ENCODE measurements at regions not wholly inside any gene's neighbourhood (a gene's known extent, or its start where the extent isn't known, plus 50 kb on each side); places are given as distances from the start of the nearest gene placed in this dataset.
"Not testable (repeated sequence)": the region's sequence is repeated elsewhere in the genome, so short reads cannot be mapped to it uniquely, and the experiment has no call there.

GRCh38 chr3:170701696-170702678, 116.1 kb upstream of the SLC7A14 start:
- no peak for DNase-seq

GRCh38 chr3:170700054-170700404, 114.2 kb upstream of the SLC7A14 start:
- no peak for DNase-seq

- no peak for DNase-seq
Observed at GRCh38 chr3:170699158-170700053, 113.5 kb upstream of the SLC7A14 start.

DNA sequence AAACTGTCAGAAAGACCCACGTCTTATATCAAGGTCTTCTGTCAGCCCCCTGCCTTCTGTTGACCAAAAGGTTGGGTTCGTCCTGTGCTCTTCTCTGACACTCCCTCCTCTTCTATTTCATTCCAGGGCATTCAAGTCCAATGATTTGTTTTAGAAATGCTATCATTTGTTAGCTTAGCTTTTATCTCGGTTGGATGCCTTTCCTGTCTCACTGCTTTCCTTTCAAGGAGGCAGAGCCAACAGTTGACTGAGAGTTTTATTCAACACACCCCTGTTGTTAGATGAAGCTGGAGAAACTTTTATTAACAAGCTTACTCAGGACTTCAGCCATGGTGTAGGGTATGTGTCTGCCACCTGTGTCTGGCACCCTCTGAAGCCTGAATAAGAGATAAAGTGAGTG, 112.0 kb upstream of the SLC7A14 start:
- DNase-seq, result no peak

DNA sequence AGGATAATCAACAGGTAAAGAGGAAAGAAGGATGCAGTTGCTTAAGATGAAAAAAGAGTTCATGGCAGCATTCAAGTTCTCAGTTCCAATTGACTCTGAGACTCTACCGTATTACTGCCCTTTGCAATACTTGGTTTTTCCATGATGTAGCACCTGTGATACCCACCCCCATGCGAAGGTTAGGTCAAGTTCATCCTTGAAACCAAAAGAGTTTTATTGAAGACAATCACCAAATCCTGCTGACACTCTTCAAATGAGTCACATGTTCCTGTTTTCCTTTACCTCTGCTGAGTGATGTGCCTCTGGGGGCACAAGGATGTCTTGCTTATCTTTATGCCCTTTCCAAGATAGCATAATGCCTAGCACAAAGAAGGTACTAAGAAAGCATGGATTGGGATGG, 111.3 kb upstream of the SLC7A14 start:
- no peak for DNase-seq

DNA sequence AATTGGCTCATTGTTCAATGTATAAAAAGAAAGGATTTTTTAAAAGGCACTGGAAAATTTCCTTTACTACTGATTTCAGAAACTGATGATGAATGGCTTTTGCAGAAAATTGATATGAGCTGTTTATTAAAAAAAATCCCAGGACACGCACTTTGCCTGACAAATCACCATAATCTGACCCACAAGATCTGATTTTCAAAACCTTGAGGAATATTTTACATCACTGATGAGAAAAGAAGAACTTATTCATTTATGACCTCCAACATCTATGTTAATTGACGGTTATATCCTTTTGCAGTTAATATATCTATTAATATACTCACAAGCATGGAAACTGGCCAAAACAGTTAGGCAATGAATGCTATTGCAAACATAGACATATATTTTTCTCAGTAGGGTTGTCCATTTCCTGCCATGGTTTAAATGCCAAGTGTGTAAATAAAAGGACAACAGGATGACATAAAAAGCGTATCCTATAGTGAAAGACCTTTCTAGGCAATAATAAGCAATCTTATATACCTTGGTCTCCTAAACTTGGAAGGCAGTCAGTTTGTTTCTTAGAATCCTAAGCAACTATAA, 109.7 kb upstream of the SLC7A14 start:
- no peak for DNase-seq

DNA sequence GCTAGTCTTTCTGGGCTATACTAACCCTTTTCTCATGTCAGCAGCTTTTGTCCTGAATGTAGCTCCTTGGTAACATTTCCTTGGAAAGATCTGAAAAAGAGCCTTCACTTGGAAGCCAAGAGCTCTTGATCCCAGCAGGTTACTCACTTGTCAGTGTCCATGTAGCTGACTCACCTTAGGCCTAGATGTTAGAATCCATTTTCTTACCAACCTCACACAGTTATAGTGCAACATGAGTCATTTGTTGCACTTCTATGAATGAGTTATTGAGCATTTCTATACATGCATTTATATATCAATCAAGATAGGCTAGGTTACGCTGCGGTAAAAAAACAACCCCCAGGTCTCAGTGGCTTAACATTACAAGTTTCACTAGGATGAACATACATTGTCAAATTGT, 106.8 kb upstream of the SLC7A14 start:
- DNase-seq, result no peak

- no peak for DNase-seq
Observed at GRCh38 chr3:170690661-170690981, 104.7 kb upstream of the SLC7A14 start.

- peak; percentile 50 to 56 for DNase-seq
Observed at GRCh38 chr3:170689893-170690660, 104.2 kb upstream of the SLC7A14 start.

DNA sequence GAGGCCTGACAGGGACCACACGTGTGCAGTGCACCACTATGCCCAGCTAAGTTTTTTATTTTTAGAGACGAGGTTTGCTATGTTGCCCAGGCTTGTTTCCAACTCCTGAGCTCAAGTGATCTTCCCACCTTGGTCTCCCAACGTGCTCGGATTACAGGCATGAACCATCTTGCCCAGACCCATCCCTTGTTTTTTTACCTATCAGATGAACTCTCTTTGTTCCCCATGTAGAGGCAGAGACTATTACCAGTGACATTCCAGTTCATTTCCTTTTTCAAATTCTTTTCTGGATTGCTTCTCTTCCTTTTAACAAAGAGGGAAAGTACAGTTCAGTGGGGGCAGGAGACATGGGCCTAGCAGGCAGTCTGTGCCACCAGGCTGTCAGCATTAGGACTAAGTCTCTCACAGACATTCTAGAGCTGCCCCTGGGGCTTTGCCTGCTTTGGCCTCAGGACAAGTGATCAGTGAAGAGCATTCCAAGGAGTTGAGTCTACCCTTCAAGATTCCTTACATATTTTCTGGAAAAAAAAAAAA, 103.5 kb upstream of the SLC7A14 start:
- no peak for DNase-seq

GRCh38 chr3:170688222-170688621, 102.3 kb upstream of the SLC7A14 start:
- DNase-seq, result not testable (repeated sequence)

DNA sequence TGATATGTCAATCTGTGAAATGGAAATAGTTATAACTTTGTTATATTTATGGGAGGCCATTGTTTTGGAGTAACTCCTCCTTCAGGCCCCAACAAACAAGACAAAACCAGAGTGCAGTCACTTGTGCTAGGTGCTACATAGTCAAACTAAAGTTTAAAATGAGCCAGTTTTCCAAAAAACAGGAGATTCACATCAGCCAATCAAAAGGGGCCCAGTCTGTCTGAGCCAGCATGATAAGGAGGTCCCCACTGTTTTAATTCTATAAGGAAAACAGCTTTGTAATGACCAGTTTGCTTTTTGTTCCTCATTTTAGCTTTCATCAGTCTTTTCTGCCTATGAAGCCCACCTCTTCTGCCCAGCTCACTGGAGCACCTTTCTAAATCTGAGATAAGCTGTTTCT, 94.7 kb upstream of the SLC7A14 start:
- no peak for DNase-seq

GRCh38 chr3:170679190-170679589, 93.3 kb upstream of the SLC7A14 start:
- no peak for DNase-seq

- DNase-seq, result no peak
Observed at GRCh38 chr3:170670504-170670903, 84.6 kb upstream of the SLC7A14 start.

GRCh38 chr3:170662986-170663385, 77.1 kb upstream of the SLC7A14 start:
- not testable (repeated sequence) for DNase-seq

DNA sequence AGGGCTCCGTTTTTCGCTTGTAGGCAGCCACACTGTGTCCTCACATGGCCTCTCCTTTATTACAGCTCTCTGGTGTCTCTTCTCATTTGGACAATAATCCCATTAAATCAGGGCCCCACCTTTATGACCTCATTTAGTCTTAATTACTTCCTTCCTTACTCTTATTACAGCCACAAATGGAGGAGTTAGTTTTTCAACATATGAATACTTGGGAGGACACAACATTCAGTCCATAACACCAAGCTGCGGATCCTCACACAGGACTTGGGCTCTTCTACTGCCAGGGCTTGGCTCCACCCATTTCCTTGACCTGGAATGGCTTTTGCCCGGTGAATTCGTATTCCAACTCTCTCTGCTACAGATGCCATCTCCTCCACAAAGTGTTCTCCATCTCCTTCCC, 74.3 kb upstream of the SLC7A14 start:
- DNase-seq, result no peak

GRCh38 chr3:170657312-170657711, 71.4 kb upstream of the SLC7A14 start:
- DNase-seq, result no peak

DNA sequence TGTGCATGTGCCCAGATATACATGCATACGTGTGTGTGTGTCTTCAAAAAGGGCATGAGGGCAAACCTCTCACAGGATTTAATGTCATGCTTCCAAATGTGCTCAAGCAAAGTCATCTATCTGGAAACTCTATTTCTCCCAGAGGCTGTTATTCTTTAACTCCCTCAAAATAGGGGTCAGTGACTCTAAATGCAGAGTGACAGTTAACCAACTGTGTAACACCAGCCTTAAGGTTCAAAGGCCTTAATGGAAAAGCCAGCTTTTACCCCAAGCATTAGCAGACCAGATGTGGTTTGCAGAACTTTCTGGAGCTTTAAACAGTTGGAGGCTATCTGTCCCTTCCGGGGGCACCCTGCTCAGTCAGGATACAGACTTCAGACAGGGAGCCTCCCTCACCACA, 70.4 kb upstream of the SLC7A14 start:
- no peak for DNase-seq

GRCh38 chr3:170653801-170654200, 67.9 kb upstream of the SLC7A14 start:
- no peak for DNase-seq

GRCh38 chr3:170651260-170651845, 65.5 kb upstream of the SLC7A14 start:
- DNase-seq, result no peak

DNA sequence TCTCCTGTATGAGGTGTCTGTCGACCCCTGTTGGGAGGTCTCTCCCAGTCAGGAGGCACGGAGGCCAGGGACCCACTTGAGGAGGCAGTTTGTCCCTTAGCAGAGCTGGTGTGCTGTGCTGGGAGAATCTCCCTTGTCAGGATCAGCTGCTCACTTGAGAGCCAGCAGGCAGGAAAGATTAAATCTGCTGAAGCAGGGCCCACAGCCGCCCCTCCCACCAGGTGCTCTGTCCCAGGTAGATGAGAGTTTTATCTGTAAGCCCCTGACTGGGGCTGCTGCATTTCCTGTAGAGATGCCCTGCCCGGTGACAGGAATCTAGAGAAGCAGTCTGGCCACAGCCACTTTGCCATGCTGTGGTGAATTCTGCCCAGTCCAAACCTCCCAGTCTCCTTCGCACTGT, 64.7 kb upstream of the SLC7A14 start:
- DNase-seq, result not testable (repeated sequence)

DNA sequence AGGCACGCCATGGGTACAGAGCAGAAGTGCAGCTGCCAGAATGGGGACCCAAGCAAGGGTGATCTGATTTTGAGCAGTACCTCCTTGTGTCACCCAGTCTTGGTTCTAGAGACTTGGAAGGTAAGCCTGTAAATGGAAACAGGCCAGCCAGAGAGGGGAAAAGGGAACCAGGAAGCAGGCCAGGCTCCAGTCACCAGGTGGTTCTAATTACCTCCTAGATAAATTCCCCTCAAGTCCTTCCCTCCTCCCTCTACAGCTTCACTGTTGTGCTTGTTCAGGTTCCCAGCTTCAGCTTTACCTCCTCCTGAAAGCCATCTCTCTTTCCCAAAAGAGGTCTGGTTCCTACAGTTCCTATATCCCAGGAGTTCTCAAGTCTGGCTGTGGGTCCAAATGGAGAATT, 58.8 kb upstream of the SLC7A14 start:
- DNase-seq, result no peak

Measured in stimulated activated CD4-positive, alpha-beta T cell treated with anti-CD3 and anti-CD28 coated beads, Interleukin-2, amount 100 ng/mL, for 48 hours (primary cell).